ENCODE measurements at regions not wholly inside any gene's neighbourhood (a gene's known extent, or its start where the extent isn't known, plus 50 kb on each side); places are given as distances from the start of the nearest gene placed in this dataset.

DNA sequence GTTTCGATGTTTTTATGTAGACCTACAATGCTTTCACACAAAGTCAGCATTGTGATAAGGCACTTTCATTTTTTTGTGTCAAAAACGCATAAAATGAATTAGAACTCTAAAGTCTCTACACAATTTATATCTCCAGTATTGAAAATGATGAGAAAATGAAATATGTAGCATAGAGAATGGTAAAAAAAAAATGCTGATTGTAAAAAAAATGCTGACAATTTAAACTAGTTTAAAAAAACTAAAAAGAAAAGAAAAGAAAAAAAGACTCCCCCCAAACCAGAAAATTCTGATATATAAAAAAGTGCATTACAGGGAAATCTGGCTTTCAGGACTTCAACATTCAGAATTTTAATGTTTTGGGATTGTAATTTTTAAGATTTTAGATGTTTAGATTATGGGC is 148.1 kb downstream of the FZD1 start:
- TF ChIP-seq, protein P1, sequence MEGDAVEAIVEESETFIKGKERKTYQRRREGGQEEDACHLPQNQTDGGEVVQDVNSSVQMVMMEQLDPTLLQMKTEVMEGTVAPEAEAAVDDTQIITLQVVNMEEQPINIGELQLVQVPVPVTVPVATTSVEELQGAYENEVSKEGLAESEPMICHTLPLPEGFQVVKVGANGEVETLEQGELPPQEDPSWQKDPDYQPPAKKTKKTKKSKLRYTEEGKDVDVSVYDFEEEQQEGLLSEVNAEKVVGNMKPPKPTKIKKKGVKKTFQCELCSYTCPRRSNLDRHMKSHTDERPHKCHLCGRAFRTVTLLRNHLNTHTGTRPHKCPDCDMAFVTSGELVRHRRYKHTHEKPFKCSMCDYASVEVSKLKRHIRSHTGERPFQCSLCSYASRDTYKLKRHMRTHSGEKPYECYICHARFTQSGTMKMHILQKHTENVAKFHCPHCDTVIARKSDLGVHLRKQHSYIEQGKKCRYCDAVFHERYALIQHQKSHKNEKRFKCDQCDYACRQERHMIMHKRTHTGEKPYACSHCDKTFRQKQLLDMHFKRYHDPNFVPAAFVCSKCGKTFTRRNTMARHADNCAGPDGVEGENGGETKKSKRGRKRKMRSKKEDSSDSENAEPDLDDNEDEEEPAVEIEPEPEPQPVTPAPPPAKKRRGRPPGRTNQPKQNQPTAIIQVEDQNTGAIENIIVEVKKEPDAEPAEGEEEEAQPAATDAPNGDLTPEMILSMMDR (IDR thresholded peaks at IDR 0.05; ENCODE audit: insufficient read depth, low read depth, low read length, missing control alignments) = no peak
- no peak for DNase-seq (ENCODE audit: low read depth)
- no peak overlapping the region for H3K4me3 ChIP-seq (ENCODE audit: low read depth, low read length)

DNA sequence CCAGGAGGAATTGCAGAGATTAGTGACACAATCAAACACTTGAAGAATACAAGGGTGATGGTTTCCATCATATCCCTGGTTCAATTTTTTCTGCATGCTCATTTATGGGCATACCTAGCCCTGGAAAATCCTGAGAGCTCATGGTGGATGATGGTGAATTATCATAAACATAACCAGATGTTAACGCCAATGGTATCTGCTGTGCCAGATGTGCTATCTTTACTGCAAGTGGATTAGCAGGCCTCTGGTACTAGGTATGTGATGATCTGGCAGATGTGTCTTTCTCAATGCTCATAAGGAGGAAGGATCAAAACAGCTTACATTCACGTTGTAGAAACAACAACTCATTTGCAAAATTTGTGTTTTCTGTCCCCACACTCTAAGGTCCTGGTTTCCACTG is 150.5 kb downstream of the FZD1 start:
- DNase-seq (ENCODE audit: low read depth) = no peak
- TF ChIP-seq, protein P1 (IDR thresholded peaks at IDR 0.05; ENCODE audit: insufficient read depth, low read depth, low read length, missing control alignments) = no peak
- H3K4me3 ChIP-seq (ENCODE audit: low read depth, low read length) = no peak overlapping the region

DNA sequence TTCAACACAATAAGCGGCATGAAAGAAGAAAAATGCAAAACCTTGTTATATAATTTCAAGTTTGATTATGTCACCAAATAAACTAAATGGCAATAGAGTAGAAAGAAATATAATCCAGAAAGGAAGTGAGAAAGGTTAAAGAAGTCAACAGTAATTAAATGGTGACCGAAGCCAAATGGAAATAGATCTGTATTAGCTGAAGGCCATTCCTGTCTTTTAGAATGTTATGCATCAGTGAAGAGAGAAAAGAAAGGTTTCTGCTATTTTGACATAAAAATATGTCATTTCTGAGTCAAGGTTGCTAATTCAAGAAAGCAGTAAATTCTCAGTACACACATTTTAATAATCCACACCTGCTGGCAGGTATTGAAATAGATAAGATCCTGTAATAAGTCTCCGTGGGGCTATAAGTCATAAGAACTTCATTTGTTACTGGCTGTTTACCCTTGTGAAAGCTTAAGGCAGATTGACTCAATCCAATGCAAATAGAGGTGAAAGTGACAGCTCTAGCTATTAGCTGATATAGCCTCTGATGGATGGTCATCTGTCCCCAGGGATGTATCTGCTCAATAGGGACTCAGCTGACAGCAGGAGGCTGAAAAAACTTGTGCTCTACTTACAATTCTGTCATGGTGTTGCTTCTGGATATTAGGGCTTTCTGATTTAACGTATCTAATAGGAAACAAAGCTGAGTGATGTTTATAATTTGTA is 152.1 kb downstream of the FZD1 start:
- DNase-seq (ENCODE audit: low read depth) = no peak
- H3K4me3 ChIP-seq (ENCODE audit: low read depth, low read length) = no peak overlapping the region
- TF ChIP-seq, protein P1 (IDR thresholded peaks at IDR 0.05; ENCODE audit: insufficient read depth, low read depth, low read length, missing control alignments) = no peak

DNA sequence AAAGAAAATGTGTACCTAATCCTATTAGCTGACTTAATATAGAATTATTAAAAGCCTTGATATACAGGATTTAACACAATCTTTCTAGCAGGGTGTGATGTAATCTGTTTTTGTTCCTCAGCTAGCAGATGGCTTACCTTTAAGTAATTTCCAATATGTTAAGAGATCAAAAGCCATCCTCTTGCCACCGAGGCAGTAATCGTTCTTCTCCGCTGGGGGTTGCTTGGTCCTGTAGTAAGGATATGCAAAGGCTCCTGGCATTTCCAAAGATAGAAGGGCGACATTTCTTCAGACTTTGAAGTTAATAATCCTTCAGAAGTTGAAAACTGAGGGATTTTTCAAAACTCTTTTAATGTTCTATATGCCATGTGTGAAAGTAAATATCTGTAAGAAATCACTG is 156.4 kb downstream of the FZD1 start:
- no peak overlapping the region for H3K4me3 ChIP-seq (ENCODE audit: low read depth, low read length)
- TF ChIP-seq, protein P1 (IDR thresholded peaks at IDR 0.05; ENCODE audit: insufficient read depth, low read depth, low read length, missing control alignments) = no peak
- DNase-seq (ENCODE audit: low read depth) = no peak

DNA sequence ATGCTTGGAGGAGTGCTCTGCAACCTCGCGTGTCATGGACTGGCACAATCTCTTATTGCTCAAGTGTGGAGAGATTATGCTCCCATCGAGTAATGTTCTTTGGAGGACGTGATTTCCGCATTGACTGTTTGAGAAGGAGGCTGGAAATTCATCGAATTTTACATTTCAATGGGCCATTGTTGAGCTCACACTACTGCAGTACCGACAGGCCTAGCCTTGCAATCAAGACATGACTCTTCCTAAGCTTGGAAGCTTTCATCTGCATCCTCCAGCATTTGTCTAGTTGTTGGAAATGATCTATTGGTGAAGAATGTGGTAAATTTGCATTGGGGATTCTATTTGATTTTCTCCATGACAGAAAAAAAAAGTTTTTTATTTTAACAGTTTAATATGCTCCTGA is 156.8 kb downstream of the FZD1 start:
- no peak overlapping the region for H3K4me3 ChIP-seq (ENCODE audit: low read depth, low read length)
- TF ChIP-seq, protein P1 (IDR thresholded peaks at IDR 0.05; ENCODE audit: insufficient read depth, low read depth, low read length, missing control alignments) = no peak

DNA sequence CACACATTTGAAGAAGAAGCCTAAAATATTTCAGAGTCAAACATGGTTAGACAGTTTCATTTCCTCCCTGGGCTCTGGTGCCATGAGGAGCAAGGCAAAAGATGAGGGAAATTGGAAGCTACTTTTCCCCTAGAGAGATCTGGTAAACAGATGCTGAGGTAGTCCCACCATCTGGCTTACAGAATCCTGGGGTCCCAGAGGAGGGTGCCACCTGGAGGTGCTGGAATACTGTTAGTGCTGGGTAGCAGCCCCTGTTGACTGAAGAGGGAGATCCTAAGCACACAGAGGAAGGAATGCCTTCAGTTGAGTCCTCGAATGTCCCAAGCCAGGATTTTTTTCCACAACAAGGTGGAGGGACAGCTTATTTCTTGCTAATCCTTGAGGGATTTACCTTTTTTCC is 160.1 kb downstream of the FZD1 start:
- no peak for DNase-seq (ENCODE audit: low read depth)
- TF ChIP-seq, protein P1 (IDR thresholded peaks at IDR 0.05; ENCODE audit: insufficient read depth, low read depth, low read length, missing control alignments) = no peak
- no peak overlapping the region for H3K4me3 ChIP-seq (ENCODE audit: low read depth, low read length)

More for the DNA sequence above, 156.8 kb downstream of the FZD1 start:
- DNase-seq (ENCODE audit: low read depth) = no peak

DNA sequence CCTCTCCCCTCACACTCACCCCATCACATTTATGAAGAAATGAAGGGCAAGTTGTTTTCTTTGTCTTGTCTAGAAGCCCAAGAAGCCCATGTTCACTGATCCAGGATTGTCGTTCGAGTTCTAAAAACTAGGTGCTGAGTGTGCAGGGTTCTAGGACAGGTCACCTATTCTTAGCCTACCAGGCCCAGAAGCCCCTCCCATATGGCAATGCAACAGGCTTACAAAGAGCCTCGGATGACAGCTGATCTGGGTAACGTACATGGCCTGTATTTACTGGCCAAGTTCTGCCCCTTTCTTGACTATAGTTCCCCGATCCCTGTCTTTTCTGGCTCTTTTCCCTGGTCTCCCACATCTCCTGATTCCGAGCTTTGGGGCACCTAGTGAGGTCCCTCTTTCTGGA is 160.9 kb downstream of the FZD1 start:
- DNase-seq (ENCODE audit: low read depth) = no peak
- TF ChIP-seq, protein P1 (IDR thresholded peaks at IDR 0.05; ENCODE audit: insufficient read depth, low read depth, low read length, missing control alignments) = no peak
- H3K4me3 ChIP-seq (ENCODE audit: low read depth, low read length) = no peak overlapping the region
